ENCODE measurements at regions not wholly inside any gene's neighbourhood (a gene's known extent, or its start where the extent isn't known, plus 50 kb on each side); places are given as distances from the start of the nearest gene placed in this dataset.

DNA sequence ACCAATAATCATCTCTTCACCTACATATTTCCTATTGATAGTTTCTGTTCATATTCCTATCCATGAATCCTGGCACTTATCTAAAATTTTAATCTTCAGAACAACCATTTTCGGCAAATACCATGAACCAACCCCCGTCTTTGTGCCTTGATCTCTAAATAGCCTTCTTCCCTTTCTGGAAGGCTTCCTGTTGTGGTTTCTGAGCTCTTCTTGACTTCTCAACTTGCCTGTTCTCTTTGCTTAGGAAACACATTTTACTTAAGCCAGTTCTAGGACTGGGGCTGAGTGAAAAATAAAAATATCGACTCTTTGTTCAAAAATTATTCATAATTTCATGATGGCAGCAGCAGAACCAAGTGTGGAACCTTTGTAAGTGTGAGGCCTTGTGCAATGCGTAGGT is 882.4 kb downstream of the C4orf33 start:
- no peak overlapping the region for H3K27ac ChIP-seq
- no peaks in the 10 kb centered on the region for H3K36me3 ChIP-seq
- no peak for ATAC-seq
- H3K27me3 ChIP-seq, result no peaks in the 10 kb centered on the region
- H3K4me3 ChIP-seq, result no peak overlapping the region
- TF ChIP-seq POLR2A (IDR thresholded peaks at IDR 0.05), result no peak
- TF ChIP-seq POLR2AphosphoS5 (IDR thresholded peaks at IDR 0.05), result no peak
- no peak for TF ChIP-seq EP300 (IDR thresholded peaks at IDR 0.05)
- TF ChIP-seq, protein P1, sequence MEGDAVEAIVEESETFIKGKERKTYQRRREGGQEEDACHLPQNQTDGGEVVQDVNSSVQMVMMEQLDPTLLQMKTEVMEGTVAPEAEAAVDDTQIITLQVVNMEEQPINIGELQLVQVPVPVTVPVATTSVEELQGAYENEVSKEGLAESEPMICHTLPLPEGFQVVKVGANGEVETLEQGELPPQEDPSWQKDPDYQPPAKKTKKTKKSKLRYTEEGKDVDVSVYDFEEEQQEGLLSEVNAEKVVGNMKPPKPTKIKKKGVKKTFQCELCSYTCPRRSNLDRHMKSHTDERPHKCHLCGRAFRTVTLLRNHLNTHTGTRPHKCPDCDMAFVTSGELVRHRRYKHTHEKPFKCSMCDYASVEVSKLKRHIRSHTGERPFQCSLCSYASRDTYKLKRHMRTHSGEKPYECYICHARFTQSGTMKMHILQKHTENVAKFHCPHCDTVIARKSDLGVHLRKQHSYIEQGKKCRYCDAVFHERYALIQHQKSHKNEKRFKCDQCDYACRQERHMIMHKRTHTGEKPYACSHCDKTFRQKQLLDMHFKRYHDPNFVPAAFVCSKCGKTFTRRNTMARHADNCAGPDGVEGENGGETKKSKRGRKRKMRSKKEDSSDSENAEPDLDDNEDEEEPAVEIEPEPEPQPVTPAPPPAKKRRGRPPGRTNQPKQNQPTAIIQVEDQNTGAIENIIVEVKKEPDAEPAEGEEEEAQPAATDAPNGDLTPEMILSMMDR (IDR thresholded peaks at IDR 0.05), result no peak
- no peaks in the 10 kb centered on the region for H3K9me3 ChIP-seq
- 89 to 96% methylated on average over 4 of the region's 4 CpGs for WGBS, 2 donors (ENCODE audit: low coverage in 1 of 2)
- H3K4me1 ChIP-seq, result peaks cover 0 to 4% (median 0%) of the 10 kb centered on the region in 3 donors

DNA sequence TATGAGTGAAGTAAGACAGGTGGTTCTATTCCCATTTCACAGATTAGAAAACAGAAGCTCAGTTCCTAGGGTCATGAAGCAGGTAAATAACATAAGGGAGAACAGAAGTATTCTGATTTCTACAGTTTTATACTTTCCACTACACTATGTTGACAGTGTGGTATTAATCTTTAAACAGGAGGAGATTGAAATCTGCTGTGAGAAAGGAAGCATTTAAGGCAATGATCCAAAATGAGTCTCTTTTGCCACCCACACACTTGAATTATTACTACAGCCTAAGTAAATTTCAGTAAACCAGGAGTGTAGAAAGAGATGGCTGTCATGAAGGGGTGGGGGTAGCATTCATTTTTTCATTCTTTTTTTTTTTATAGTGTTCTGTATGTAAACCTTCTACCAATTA is 893.0 kb downstream of the C4orf33 start:
- Histone ChIP-seq H3K9me3 (no peaks in the 10 kb centered on the region), H3K27ac (no peak overlapping the region), H3K27me3 (no peaks in the 10 kb centered on the region), H3K36me3 (no peaks in the 10 kb centered on the region), H3K4me3 (no peak overlapping the region), H3K4me1 (no peaks in the 10 kb centered on the region)
- no peak for ATAC-seq
- TF ChIP-seq EP300 (IDR thresholded peaks at IDR 0.05), result no peak
- TF ChIP-seq POLR2A (IDR thresholded peaks at IDR 0.05), result no peak
- TF ChIP-seq, protein P1 (IDR thresholded peaks at IDR 0.05), result no peak
- no peak for TF ChIP-seq POLR2AphosphoS5 (IDR thresholded peaks at IDR 0.05)

DNA sequence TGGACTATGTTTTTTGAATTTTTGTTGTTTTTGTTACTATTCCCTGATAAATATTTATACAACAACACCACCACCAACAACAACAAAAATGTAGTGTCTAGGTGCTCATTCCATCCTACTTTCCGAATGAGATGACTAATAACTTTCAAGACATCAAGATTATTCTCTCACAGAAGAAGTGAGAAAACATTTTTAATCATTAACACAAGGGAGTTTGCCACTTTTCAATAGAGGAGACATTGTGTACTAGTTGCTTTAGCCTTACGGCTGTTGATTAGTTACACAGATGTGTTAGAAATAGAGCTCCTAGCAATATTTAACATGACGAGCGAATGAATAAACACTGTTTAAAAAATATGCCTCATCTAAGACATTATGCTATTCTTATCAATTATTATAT is 898.8 kb downstream of the C4orf33 start:
- no peaks in the 10 kb centered on the region for H3K27me3 ChIP-seq
- TF ChIP-seq POLR2AphosphoS5 (IDR thresholded peaks at IDR 0.05) (no peak), POLR2A (IDR thresholded peaks at IDR 0.05) (no peak), EP300 (IDR thresholded peaks at IDR 0.05) (no peak)
- TF ChIP-seq, protein P1 (IDR thresholded peaks at IDR 0.05), result no peak
- H3K27ac ChIP-seq, result no peak overlapping the region
- ATAC-seq, result no peak
- no peaks in the 10 kb centered on the region for H3K9me3 ChIP-seq
- WGBS, 2 donors (ENCODE audit: low coverage in 1 of 2), result 29 to 51% methylated on average over 4 of the region's 4 CpGs
- no peak overlapping the region for H3K4me3 ChIP-seq
- no peaks in the 10 kb centered on the region for H3K36me3 ChIP-seq
- no peaks in the 10 kb centered on the region for H3K4me1 ChIP-seq

DNA sequence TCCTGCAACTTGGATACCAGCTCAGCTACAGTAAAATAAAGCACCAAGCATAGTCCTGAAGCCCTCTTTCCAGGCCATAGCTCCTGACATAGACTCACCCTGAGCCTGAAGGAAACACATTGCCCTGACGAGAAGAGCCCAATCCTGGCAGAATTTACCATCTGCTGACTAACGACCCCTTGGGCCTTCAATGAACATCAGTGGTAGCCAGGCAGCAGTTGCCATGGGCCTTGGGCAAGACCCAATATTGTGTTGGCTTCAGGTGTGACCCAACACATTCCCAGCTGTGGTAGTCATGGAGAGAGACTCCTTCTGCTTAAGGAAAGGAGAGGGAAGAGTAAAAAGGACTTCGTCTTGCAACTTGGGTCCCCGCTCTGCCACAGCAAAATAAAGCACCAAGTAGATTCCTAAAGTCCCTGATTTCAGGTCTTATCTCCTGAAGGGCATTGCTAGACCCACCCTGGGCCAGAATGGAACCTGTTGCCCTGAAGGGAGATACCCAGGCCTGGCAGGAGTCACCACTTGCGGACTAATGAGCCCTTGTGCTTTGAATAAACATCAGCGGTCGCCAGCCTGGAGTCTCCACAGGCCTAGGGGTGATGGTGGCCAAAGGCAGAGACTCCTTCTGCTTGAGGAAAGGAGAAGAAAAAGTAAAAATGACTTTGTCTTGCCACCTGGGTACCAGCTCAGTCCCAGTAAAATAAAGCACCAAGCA is 902.6 kb downstream of the C4orf33 start:
- TF ChIP-seq EP300 (IDR thresholded peaks at IDR 0.05), result no peak
- no peak for TF ChIP-seq POLR2A (IDR thresholded peaks at IDR 0.05)
- TF ChIP-seq, protein P1 (IDR thresholded peaks at IDR 0.05), result no peak
- TF ChIP-seq POLR2AphosphoS5 (IDR thresholded peaks at IDR 0.05), result no peak
- H3K36me3 ChIP-seq, result no peaks in the 10 kb centered on the region
- H3K27me3 ChIP-seq, result no peaks in the 10 kb centered on the region

DNA sequence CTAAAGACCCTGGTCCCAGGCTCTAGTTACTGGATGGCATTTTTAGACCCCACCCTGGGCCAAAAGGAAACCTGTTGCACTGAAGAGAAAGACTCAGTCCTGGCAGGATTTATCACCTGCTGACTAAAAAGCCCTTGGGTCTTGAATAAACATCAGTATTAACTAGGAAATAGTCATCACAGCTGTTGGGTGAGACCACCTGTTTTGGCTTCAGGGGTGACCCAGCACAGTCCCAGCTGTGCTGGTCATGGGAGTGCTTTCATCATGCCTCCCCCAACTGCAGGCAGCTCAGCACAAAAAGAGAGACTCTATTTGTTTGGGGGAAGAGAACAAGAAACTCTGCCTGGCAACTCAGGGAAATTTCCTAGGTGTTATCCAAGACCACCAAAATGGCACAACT is 903.2 kb downstream of the C4orf33 start:
- ATAC-seq, result no peak
- Histone ChIP-seq H3K4me3 (no peak overlapping the region), H3K27me3 (no peaks in the 10 kb centered on the region), H3K27ac (no peak overlapping the region), H3K36me3 (no peaks in the 10 kb centered on the region), H3K4me1 (no peaks in the 10 kb centered on the region), H3K9me3 (peaks cover 0 to 10% (median 0%) of the 10 kb centered on the region in 3 donors)
- TF ChIP-seq POLR2AphosphoS5 (IDR thresholded peaks at IDR 0.05) (no peak), EP300 (IDR thresholded peaks at IDR 0.05) (no peak), POLR2A (IDR thresholded peaks at IDR 0.05) (no peak)
- TF ChIP-seq, protein P1 (IDR thresholded peaks at IDR 0.05), result no peak

More for the DNA sequence above, 902.6 kb downstream of the C4orf33 start:
- no peak for ATAC-seq
- Histone ChIP-seq H3K27ac (no peak overlapping the region), H3K4me1 (no peaks in the 10 kb centered on the region), H3K9me3 (peaks cover 0 to 10% (median 0%) of the 10 kb centered on the region in 3 donors), H3K4me3 (no peak overlapping the region)
- WGBS, 2 donors (ENCODE audit: low coverage in 1 of 2), result 92% methylated on average over 3 of the region's 7 CpGs; no CpG with 5 or more reads in 1 of the 2 donors

Measured in gastroesophageal sphincter (tissue), 4 donors.